OCI-LY3 (cell line): ENCODE measurements at regions not wholly inside any gene's neighbourhood (a gene's known extent, or its start where the extent isn't known, plus 50 kb on each side); places are given as distances from the start of the nearest gene placed in this dataset.

Experiments used
- H2AFZ ChIP-seq: fragments of 200-600, 300-600 bp; shearing (Covaris generic); 2 replicates; pipeline ENCODE4 v1.6.0; 2014; ENCODE audit warnings: antibody characterized with exemption, low read depth, low read length
- H3K27ac ChIP-seq: fragments of 200-600, 300-600 bp; sonication (generic); 2 replicates; pipeline ENCODE4 v1.5.1; 2014; ENCODE audit warnings: mild to moderate bottlenecking, low read length, moderate library complexity, mixed read lengths
- H3K27me3 ChIP-seq: fragments of 200-600, 300-600 bp; sonication (generic); 2 replicates; pipeline ENCODE4 v1.6.1; 2014; ENCODE audit warnings: low read depth, low read length, mixed read lengths
- H3K36me3 ChIP-seq: fragments of 200-600, 300-600 bp; sonication (generic); replicated peaks from 2 replicates; pipeline ENCODE3; 2014; ENCODE audit warnings: low read depth, low read length, mixed read lengths
- H3K4me1 ChIP-seq: fragments of 300-600, 200-600 bp; sonication (generic); 2 replicates; pipeline ENCODE4 v1.6.1; 2014; ENCODE audit warnings: low read length, mixed read lengths
- H3K4me2 ChIP-seq: fragments of 200-600, 300-600 bp; sonication (generic); 2 replicates; pipeline ENCODE4 v1.6.1; 2014; ENCODE audit warnings: low read length, mixed read lengths
- H3K4me3 ChIP-seq: fragments of 300-600, 200-600 bp; sonication (generic); 2 replicates; pipeline ENCODE4 v1.5.1; 2014; ENCODE audit warnings: antibody characterized with exemption, mild to moderate bottlenecking, low read length, moderate library complexity
- H3K79me2 ChIP-seq: fragments of 300-600, 200-600 bp; shearing (Covaris generic); 2 replicates; pipeline ENCODE4 v1.6.1; 2014; ENCODE audit warnings: mild to moderate bottlenecking, low read length, mixed read lengths
- H3K9ac ChIP-seq: fragments of 300-600, 200-600 bp; shearing (Covaris generic); 2 replicates; pipeline ENCODE4 v1.6.0; 2014; ENCODE audit warnings: mild to moderate bottlenecking, low read length, moderate library complexity
- H3K9me3 ChIP-seq: fragments of 200-600, 300-600 bp; shearing (Covaris generic); 2 replicates; pipeline ENCODE4 v1.6.1; 2014; ENCODE audit warnings: low read length, mixed read lengths; ENCODE audit not compliant: insufficient read depth
- H4K20me1 ChIP-seq: fragments of 200-600, 300-600 bp; sonication (generic); 2 replicates; pipeline ENCODE4 v1.6.1; 2016; ENCODE audit warnings: low read length, mixed read lengths; ENCODE audit not compliant: insufficient read depth
- CTCF ChIP-seq: fragments of 200-600, 300-600 bp; sonication (generic); IDR thresholded peaks from 2 replicates; pipeline ENCODE4 v1.5.1; 2014; ENCODE audit warnings: antibody characterized with exemption, low read length, low read depth
- EZH2phosphoT487 ChIP-seq: fragments of 200-600 bp; shearing (Covaris generic); IDR thresholded peaks from 2 replicates; pipeline ENCODE4 v1.6.1; 2018; ENCODE audit warnings: antibody characterized with exemption, mixed run types, low read depth

DNA sequence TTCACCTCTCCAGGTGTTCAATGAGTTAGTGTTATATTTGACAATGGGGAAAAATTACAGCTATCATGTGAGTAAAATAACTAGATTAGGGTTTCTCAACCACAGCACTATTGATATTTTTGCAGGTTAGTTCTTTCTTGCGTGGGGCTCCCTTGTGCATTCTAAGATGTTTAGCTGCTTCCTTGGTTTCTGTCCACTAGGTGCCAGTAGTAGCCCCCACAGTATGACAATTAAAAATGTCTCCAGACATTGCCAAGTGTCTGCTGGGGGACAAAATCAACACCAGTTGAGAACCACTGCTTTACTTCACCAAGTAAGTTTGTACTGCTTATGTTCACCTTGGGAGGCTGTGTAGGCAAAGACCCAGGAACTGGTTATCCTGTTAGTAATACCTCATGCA, 618.7 kb downstream of the EDEM1 start:
- Histone ChIP-seq H3K4me1 (peaks cover 7% of the 10 kb centered on the region), H3K9ac (no peak overlapping the region)

DNA sequence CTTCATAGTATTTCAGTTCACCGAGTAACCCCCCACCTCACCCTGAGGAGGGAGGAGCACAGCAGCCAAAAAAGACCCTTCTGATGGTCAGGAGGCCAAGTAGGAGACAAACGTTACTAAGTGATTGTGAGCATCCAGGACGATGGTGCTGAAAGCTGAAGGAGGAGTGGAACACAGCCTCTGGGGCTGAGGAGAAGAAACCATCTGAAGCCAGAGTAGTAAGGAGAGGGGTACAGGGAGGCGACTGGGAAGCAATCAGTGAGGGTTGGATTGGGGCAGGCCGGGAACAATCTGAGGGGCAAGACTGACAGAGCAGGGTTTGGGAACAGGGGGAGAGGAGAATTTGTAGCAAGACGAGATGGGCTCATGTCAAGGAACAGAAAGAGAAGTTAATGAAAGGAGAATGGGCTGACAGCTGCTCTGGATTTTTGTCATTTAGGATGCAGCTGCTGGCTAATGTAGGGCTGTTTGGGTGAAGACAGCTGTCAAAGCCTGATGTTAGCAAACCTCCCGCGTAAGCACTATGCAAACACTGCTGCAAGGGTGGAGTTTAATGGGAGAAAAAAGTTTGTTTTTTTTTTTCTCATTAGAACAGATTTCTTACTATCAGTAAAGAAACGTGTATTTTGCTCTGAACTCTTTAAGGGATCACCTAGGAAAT, 622.2 kb downstream of the EDEM1 start:
- TF ChIP-seq CTCF (no peak), EZH2phosphoT487 (no peak)
- H3K4me2 ChIP-seq = no peak overlapping the region; the same call in 1 of the 2 replicates
- peaks cover 7% of the 10 kb centered on the region for H3K4me1 ChIP-seq
- H3K36me3 ChIP-seq = no peaks in the 10 kb centered on the region
- H2AFZ ChIP-seq = 0 out of 2 replicates have a peak overlapping the region, but pooled peaks have one; percentile 11
- H3K27ac ChIP-seq = no peak overlapping the region
- H3K9me3 ChIP-seq = no peaks in the 10 kb centered on the region
- H3K79me2 ChIP-seq = no peaks in the 10 kb centered on the region
- H3K9ac ChIP-seq = no peak overlapping the region
- no peaks in the 10 kb centered on the region for H3K27me3 ChIP-seq
- no peaks in the 10 kb centered on the region for H4K20me1 ChIP-seq
- no peak overlapping the region for H3K4me3 ChIP-seq

More for the DNA sequence above, 618.7 kb downstream of the EDEM1 start:
- H3K4me3 ChIP-seq = no peak overlapping the region
- no peak overlapping the region for H3K27ac ChIP-seq
- H3K36me3 ChIP-seq = no peaks in the 10 kb centered on the region
- H2AFZ ChIP-seq = no peak overlapping the region
- TF ChIP-seq CTCF (peak; percentile 62), EZH2phosphoT487 (no peak)
- H3K4me2 ChIP-seq = no peak overlapping the region
- no peaks in the 10 kb centered on the region for H4K20me1 ChIP-seq
- H3K79me2 ChIP-seq = no peaks in the 10 kb centered on the region
- no peaks in the 10 kb centered on the region for H3K9me3 ChIP-seq
- no peaks in the 10 kb centered on the region for H3K27me3 ChIP-seq

GRCh38 chr3:5811016-5811415, 623.5 kb downstream of the EDEM1 start:
- Histone ChIP-seq H3K4me2 (no peak overlapping the region), H3K4me3 (no peak overlapping the region), H2AFZ (no peak overlapping the region), H3K4me1 (peaks cover 7% of the 10 kb centered on the region), H3K27me3 (no peaks in the 10 kb centered on the region), H3K9me3 (no peaks in the 10 kb centered on the region), H3K79me2 (no peaks in the 10 kb centered on the region), H3K36me3 (no peaks in the 10 kb centered on the region), H3K27ac (no peak overlapping the region), H4K20me1 (no peaks in the 10 kb centered on the region), H3K9ac (no peak overlapping the region)
- TF ChIP-seq EZH2phosphoT487 = no peak
- TF ChIP-seq CTCF = no peak

DNA sequence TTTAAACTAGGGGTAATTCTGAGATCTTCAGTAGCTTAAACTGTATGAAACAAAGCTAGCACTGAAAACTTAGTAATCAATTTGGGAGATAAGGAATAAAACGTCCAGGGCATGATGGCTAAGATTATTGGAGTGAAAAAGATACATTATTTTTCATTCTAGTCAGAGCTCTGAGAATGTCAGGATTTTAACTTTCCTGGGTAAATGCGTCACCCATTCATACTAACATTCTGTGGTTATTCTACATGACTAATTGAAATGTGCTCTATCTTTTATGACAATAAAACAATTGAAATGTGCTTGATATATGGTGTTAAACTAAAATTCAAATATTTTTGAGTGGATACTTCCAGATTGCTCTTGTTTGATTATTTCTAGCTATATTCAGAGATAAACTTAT, 626.0 kb downstream of the EDEM1 start:
- H3K4me1 ChIP-seq = peaks cover 7% of the 10 kb centered on the region
- H3K4me3 ChIP-seq = no peak overlapping the region
- H3K27ac ChIP-seq = no peak overlapping the region
- no peak overlapping the region for H3K4me2 ChIP-seq
- H2AFZ ChIP-seq = no peak overlapping the region
- no peaks in the 10 kb centered on the region for H3K9me3 ChIP-seq
- H3K27me3 ChIP-seq = no peaks in the 10 kb centered on the region
- no peaks in the 10 kb centered on the region for H3K36me3 ChIP-seq
- no peak overlapping the region for H3K9ac ChIP-seq
- TF ChIP-seq EZH2phosphoT487 (no peak), CTCF (no peak)
- H3K79me2 ChIP-seq = no peaks in the 10 kb centered on the region
- no peaks in the 10 kb centered on the region for H4K20me1 ChIP-seq
